DMS153 treated with DMSO at 0.1 percent for 48 hours (cell line): ENCODE measurements at regions not wholly inside any gene's neighbourhood (a gene's known extent, or its start where the extent isn't known, plus 50 kb on each side); places are given as distances from the start of the nearest gene placed in this dataset.
"Not testable (repeated sequence)": the region's sequence is repeated elsewhere in the genome, so short reads cannot be mapped to it uniquely, and the experiment has no call there.

Experiments
- DNase-seq: peaks from one replicate; lab custom pipeline; 2025; ENCODE audit not compliant: unreplicated experiment; lab: John Stamatoyannopoulos, UW

- DNase-seq = no peak
Measured at GRCh38 chr3:33956206-33956605, 157.8 kb downstream of the PDCD6IP start.

DNA sequence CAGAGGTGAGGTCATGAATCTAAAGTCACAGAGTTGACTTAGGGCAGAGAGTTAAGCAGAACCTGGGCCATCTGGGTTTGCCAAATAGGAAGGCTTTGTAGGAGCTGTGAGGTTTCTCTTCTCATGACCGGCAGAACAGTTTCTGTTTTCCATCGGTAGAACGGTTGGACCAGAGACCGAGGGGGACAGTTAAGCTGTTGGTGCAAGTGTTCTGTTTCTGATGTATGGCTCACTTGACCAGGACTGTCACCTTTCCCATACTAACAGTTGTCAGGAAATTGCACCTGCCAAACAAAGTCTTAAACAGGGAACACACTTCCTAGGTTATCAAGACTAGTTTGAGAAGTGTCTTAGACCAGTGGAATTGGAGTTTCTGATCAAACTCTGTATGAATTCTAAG is 158.3 kb downstream of the PDCD6IP start:
- no peak for DNase-seq

DNA sequence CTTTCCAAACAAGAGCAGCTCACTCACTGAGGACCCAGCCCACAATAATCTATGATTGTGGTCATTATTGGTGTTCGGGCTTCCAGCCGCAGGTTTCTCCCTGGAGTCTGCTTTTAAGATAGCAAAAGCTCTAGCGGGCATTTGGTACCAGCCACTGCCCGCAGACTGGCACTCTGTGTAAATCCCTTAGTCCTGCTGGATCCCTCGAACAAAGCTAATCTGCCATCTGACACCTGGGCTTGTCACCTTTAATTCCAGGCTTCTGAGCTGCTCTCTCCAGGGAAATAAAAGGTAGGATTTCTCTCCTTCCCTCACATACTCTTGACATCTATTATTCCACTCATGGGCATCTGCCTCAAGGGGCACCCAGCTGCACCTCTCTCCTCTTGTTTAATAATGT is 158.7 kb downstream of the PDCD6IP start:
- DNase-seq = no peak

DNA sequence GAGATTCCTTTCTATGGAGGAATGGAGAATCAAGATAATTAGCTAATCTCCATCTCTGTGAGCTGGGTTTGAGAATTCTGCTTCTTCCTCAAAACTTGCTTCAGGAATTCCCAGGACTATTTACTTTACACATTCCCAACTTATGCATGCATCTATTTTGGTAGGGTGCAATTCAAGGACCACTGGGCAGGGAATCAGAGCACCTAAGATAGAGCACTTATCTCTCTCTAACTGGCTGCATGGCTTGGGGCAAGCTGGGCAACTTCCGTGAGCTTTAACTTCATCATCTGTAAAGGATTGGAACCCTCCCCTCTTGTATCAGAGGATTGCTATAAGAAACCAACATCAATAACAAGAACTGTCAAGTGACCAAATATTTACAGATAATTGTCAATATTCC is 160.2 kb downstream of the PDCD6IP start:
- no peak for DNase-seq

- no peak for DNase-seq
Measured at GRCh38 chr3:33962396-33962795, 164.0 kb downstream of the PDCD6IP start.

DNA sequence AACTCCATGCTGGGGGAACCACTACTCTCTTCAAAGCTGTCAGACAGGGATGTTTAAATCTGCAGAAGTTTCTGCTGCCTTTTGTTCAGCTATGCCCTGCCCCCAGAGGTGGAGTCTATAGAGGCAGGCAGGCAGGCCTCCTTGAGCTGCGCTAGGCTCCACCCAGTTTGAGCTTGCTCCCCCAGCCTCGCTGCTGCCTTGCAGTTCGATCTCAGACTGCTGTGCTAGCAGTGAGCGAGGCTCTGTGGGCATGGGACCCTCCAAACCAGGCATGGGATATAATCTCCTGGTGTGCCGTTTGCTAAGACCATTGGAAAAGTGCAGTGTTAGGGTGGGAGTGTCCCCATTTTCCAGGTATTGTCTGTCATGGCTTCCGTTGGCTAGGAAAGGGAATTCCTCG is 171.8 kb downstream of the PDCD6IP start:
- not testable (repeated sequence) for DNase-seq

DNA sequence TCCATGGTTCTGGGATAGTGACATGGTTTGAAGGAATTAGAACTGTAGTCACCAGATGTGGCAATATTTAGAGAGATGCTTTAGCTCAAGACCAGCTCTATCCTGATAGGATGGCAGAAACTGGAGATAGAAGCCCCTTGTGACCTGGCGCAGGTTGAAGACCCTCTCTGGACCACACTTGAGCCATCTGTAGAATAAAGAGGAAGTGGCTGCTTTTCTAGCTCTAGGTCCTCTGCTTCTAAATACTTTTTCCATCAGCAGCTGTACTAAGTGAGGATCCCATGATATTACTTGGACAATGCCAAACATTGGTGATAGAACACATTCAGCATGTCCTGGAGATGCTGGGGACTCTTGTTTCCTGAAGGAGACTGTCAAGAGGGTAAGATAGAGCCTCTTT is 172.6 kb downstream of the PDCD6IP start:
- no peak for DNase-seq

GRCh38 chr3:33975463-33975862 is 177.0 kb downstream of the PDCD6IP start:
- no peak for DNase-seq

- DNase-seq = no peak
Measured at GRCh38 chr3:33977227-33977626, 178.8 kb downstream of the PDCD6IP start.

- peak; percentile 6 for DNase-seq
Measured at GRCh38 chr3:33980252-33980651, 181.8 kb downstream of the PDCD6IP start.

DNA sequence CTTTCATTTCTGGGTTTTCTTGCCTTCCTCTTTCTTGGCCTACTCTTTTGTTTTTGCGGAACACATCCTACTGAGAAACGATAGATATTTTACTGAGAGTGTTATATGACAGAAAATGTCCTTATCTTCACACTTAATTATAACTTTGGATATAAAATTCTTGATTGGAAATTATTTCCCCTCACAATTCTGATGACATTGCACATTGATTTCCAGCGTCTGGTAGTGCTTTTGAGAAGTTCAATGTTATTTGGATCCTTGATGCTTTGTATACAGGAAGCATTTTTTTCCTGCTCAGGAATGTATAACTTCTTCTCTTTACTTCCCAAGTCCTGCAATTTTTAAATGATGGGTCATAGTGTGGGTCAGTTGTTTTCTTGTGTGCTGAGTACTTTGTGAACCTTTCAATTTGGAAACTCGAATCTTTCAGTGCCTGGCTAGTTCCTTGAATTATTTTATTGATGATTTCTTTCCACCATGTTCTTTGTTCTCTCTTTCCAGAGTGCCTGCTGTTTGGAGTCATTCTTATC is 183.9 kb downstream of the PDCD6IP start:
- DNase-seq = no peak

- not testable (repeated sequence) for DNase-seq
Measured at GRCh38 chr3:33982949-33983348, 184.5 kb downstream of the PDCD6IP start.

- DNase-seq = no peak
Measured at GRCh38 chr3:33989229-33989628, 190.8 kb downstream of the PDCD6IP start.

GRCh38 chr3:33991673-33992072 is 193.2 kb downstream of the PDCD6IP start:
- DNase-seq = no peak

GRCh38 chr3:33993631-33994030 is 195.2 kb downstream of the PDCD6IP start:
- DNase-seq = no peak

- no peak for DNase-seq
Measured at GRCh38 chr3:33994568-33994967, 196.1 kb downstream of the PDCD6IP start.

DNA sequence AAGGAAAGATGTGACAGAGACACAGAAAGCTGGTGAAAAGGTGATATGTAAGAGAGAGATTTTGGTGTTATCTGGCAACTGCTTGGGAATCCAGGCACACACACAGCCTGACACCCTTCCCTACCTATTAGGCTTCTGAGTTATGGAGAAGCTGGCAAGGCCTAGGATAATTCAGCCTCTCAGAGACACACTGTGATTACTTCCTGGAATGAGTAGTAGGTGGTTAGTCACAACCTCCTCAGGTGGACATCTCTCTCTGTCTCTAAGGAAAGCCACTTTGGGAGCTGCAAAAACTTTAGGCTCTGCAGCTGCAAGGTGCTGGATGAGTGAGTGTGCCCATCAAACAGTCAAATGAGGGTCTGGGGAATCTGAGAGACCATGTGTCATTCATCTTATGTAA is 201.9 kb downstream of the PDCD6IP start:
- no peak for DNase-seq

DNA sequence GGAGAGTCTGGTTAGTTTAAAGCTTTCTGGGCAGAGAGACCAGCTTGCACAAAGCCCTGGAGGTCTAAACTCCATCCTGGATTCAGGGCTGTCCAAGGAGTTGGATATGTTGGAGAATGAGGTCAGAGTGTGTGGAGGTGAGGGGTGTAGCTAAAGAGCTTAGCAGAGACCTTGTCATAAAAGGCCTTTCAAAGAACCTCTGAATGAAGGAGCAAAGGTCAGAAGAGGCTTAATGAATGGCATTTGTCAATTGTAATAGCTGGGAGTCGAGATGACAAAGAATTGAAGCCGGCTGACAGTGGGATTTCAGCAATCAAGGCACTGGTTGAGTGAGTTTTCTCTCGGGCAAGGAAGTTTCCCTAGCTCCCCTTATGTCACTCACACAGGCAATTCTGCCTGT is 202.6 kb downstream of the PDCD6IP start:
- DNase-seq = no peak

- DNase-seq = no peak
Measured at GRCh38 chr3:34001990-34002389, 203.6 kb downstream of the PDCD6IP start.

GRCh38 chr3:34002569-34003100 is 204.2 kb downstream of the PDCD6IP start:
- no peak for DNase-seq

DNA sequence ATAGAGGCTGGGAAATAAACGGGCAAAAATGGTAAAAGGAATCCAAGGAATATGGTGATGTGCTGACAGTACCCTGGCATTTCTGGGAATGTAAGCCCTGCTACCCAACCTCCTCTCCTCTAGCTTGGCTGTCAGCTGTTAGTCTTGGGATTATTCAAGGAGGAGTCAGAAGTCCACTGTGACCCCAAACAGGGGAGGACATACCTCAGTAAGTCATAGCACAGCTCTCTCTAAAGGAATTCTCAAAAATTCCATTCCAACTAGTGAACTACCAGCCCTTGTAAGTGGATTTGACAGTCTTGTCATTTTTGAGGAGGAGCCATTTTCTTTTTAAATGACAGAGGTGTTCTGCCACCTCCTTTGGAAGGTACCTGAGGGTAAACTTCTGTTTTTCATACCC is 207.5 kb downstream of the PDCD6IP start:
- DNase-seq = no peak

GRCh38 chr3:34008191-34008590 is 209.8 kb downstream of the PDCD6IP start:
- no peak for DNase-seq
